H1 (cell line): ENCODE measurements at regions not wholly inside any gene's neighbourhood (a gene's known extent, or its start where the extent isn't known, plus 50 kb on each side); places are given as distances from the start of the nearest gene placed in this dataset.

Experiments used
- CTCF ChIA-PET: fragments of 300-600 bp; sonication (Branson Sonifier 250); formaldehyde crosslinking; loops from one replicate; lab custom pipeline; 2021; ENCODE audit not compliant: partially characterized antibody; lab: Charles Lee
- POLR2A ChIA-PET: fragments of 300-600 bp; sonication (Branson Sonifier 250); formaldehyde crosslinking; loops from one replicate; lab custom pipeline; 2021; ENCODE audit warnings: inconsistent platforms; ENCODE audit not compliant: partially characterized antibody; lab: Charles Lee
- DNase-seq, 2 experiments: peaks; one replicate each; pipeline versions ENCODE4 v3.0.0 to v3.0.0-alpha.2; 2010 to 2022; ENCODE audit warnings: low spot score in 2 of 2, low read depth in 1 of 2, mixed read lengths in 1 of 2
- FAIRE-seq: peaks from 2 replicates; lab custom pipeline; 2011; peaks lifted over from hg19 to GRCh38; lab: Jason Lieb, UNC
- H2AFZ ChIP-seq: 2 replicates; pipeline ENCODE4 v1.8.1; 2012; ENCODE audit warnings: low read length, inconsistent platforms
- H2AK5ac ChIP-seq: 2 replicates; pipeline ENCODE4 v1.6.1; 2013; ENCODE audit warnings: low read depth, low read length
- H2BK120ac ChIP-seq: replicated peaks from 2 replicates; pipeline ENCODE3; 2013; ENCODE audit warnings: low read depth, low read length, inconsistent platforms
- H2BK12ac ChIP-seq: 2 replicates; pipeline ENCODE4 v1.6.1; 2013; ENCODE audit warnings: low read depth, low read length
- H2BK15ac ChIP-seq: 2 replicates; pipeline ENCODE4 v1.6.1; 2013; ENCODE audit warnings: low read length
- H2BK20ac ChIP-seq: 2 replicates; pipeline ENCODE4 v1.6.1; 2013; ENCODE audit warnings: low read length
- H2BK5ac ChIP-seq: 2 replicates; pipeline ENCODE4 v1.6.1; 2013; ENCODE audit warnings: low read depth, low read length
- H3K14ac ChIP-seq: 2 replicates; pipeline ENCODE4 v1.6.1; 2013; ENCODE audit warnings: inconsistent platforms; ENCODE audit not compliant: insufficient read length
- H3K18ac ChIP-seq: 2 replicates; pipeline ENCODE4 v1.6.1; 2013; ENCODE audit warnings: low read length; ENCODE audit errors: extremely low read depth
- H3K23ac ChIP-seq: 2 replicates; pipeline ENCODE4 v1.6.1; 2013; ENCODE audit warnings: inconsistent platforms; ENCODE audit not compliant: insufficient read length
- H3K23me2 ChIP-seq: 2 replicates; pipeline ENCODE4 v1.6.1; 2013; ENCODE audit warnings: low read depth, low read length
- H3K27ac ChIP-seq: 2 replicates; pipeline ENCODE4 v1.6.1; 2011; ENCODE audit warnings: low read depth, low read length, inconsistent platforms
- H3K27me3 ChIP-seq, 4 experiments: replicated peaks in 1 of 4; 1 replicate in 1 of 4; 2 replicates in 3 of 4; pipeline versions ENCODE4 v1.6.1 to v1.8.1; 2011 to 2013; ENCODE audit warnings: low read length in 3 of 4, mild to moderate bottlenecking in 3 of 4, inconsistent platforms in 2 of 4, mixed read lengths in 2 of 4, moderate library complexity in 1 of 4; ENCODE audit not compliant: control insufficient read depth in 3 of 4, insufficient read depth in 3 of 4; ENCODE audit errors: extremely low read depth in 1 of 4
- H3K36me3 ChIP-seq, 4 experiments: 2 replicates each; pipeline versions ENCODE4 v1.6.1 to v1.8.1; 2011 to 2013; ENCODE audit warnings: mild to moderate bottlenecking in 4 of 4, low read length in 3 of 4, moderate library complexity in 2 of 4, control low read depth in 1 of 4, inconsistent platforms in 1 of 4; ENCODE audit not compliant: insufficient read depth in 4 of 4, control insufficient read depth in 2 of 4
- H3K4ac ChIP-seq: replicated peaks from 2 replicates; pipeline ENCODE3; 2013; ENCODE audit warnings: low read length, low read depth, mixed read lengths, inconsistent platforms; ENCODE audit not compliant: insufficient read length
- H3K4me1 ChIP-seq, 4 experiments: replicated peaks in 1 of 4; 1 replicate in 1 of 4; 2 replicates in 3 of 4; pipeline versions ENCODE4 v1.6.1 to v1.8.1; 2011 to 2013; ENCODE audit warnings: low read length in 3 of 4, inconsistent platforms in 2 of 4, mixed read lengths in 1 of 4; ENCODE audit not compliant: insufficient read depth in 4 of 4, control insufficient read depth in 3 of 4
- H3K4me2 ChIP-seq, 2 experiments: 2 replicates each; pipeline versions ENCODE4 v1.6.1 to v1.8.1; 2011 to 2013; ENCODE audit warnings: low read depth in 2 of 2, low read length in 2 of 2, control low read depth in 1 of 2, inconsistent platforms in 1 of 2, mild to moderate bottlenecking in 1 of 2; ENCODE audit not compliant: insufficient read depth in 1 of 2
- H3K4me3 ChIP-seq, 4 experiments: fragments of 200-600, 300-600 bp in 1 of 4; sonication (generic), shearing (Covaris generic), sonication (Bioruptor Twin) in 1 of 4; 2 replicates each; pipeline versions ENCODE4 v1.5.1 to v1.8.1; 2011 to 2016; ENCODE audit warnings: low read length in 4 of 4, low read depth in 3 of 4, control low read depth in 2 of 4, inconsistent platforms in 2 of 4, mild to moderate bottlenecking in 2 of 4, mixed read lengths in 1 of 4, moderate library complexity in 1 of 4; ENCODE audit not compliant: insufficient read depth in 2 of 4; ENCODE audit errors: extremely low read depth in 1 of 4
- H3K56ac ChIP-seq: replicated peaks from 2 replicates; pipeline ENCODE3; 2013; ENCODE audit warnings: low read depth, mild to moderate bottlenecking, mixed read lengths, low read length, inconsistent platforms; ENCODE audit not compliant: insufficient read length
- H3K79me1 ChIP-seq: 2 replicates; pipeline ENCODE4 v1.6.1; 2013; ENCODE audit warnings: low read depth, low read length, control low read depth
- H3K79me2 ChIP-seq, 2 experiments: 2 replicates each; pipeline versions ENCODE4 v1.6.1 to v1.8.1; 2012 to 2013; ENCODE audit warnings: low read length in 2 of 2, mild to moderate bottlenecking in 2 of 2, inconsistent platforms in 1 of 2; ENCODE audit not compliant: insufficient read depth in 2 of 2, control insufficient read depth in 1 of 2
- H3K9ac ChIP-seq, 4 experiments: replicated peaks in 1 of 4; 1 replicate in 1 of 4; 2 replicates in 3 of 4; pipeline versions ENCODE4 v1.6.1 to v1.8.1; 2011 to 2013; ENCODE audit warnings: low read depth in 3 of 4, low read length in 3 of 4, control low read depth in 2 of 4, mild to moderate bottlenecking in 2 of 4, moderate library complexity in 2 of 4, inconsistent platforms in 1 of 4; ENCODE audit errors: extremely low read depth in 1 of 4
- H3K9me3 ChIP-seq, 2 experiments: 2 replicates each; pipeline versions ENCODE4 v1.6.1 to v1.8.1; 2012 to 2013; ENCODE audit warnings: mild to moderate bottlenecking in 2 of 2, moderate library complexity in 2 of 2, control low read depth in 1 of 2, inconsistent platforms in 1 of 2, low read depth in 1 of 2, low read length in 1 of 2, mixed read lengths in 1 of 2; ENCODE audit not compliant: insufficient read depth in 2 of 2
- H4K20me1 ChIP-seq, 2 experiments: replicated peaks in 1 of 2; 2 replicates each; pipeline versions ENCODE3 to v1.8.1; 2011 to 2013; ENCODE audit warnings: inconsistent platforms in 2 of 2, low read length in 2 of 2, mild to moderate bottlenecking in 1 of 2; ENCODE audit not compliant: insufficient read depth in 2 of 2, control insufficient read depth in 1 of 2
- H4K5ac ChIP-seq: 2 replicates; pipeline ENCODE4 v1.6.1; 2013; ENCODE audit warnings: low read length, low read depth, mixed read lengths, inconsistent platforms; ENCODE audit not compliant: insufficient read length
- H4K8ac ChIP-seq: 2 replicates; pipeline ENCODE4 v1.8.0; 2013; ENCODE audit warnings: mild to moderate bottlenecking, moderate library complexity, low read length, inconsistent platforms; ENCODE audit not compliant: insufficient read depth; ENCODE audit errors: extremely low read depth
- H4K91ac ChIP-seq: replicated peaks from 2 replicates; pipeline ENCODE3; 2013; ENCODE audit warnings: low read length, mixed read lengths, inconsistent platforms; ENCODE audit not compliant: insufficient read length
- HDAC2 ChIP-seq, 2 experiments: fragments of 300-600 bp in 1 of 2; sonication (generic) in 1 of 2; IDR thresholded peaks; 2 replicates each; pipeline ENCODE4 v1.6.1; 2011 to 2012; ENCODE audit warnings: low read depth in 2 of 2, low read length in 2 of 2, mild to moderate bottlenecking in 2 of 2, moderate library complexity in 2 of 2, borderline replicate concordance in 1 of 2, inconsistent platforms in 1 of 2
- MAFK ChIP-seq: IDR thresholded peaks from 2 replicates; pipeline ENCODE4 v1.6.1; 2012; ENCODE audit warnings: low read depth, mild to moderate bottlenecking, improper control_type of control experiment, low read length
- NANOG ChIP-seq: IDR thresholded peaks from 2 replicates; pipeline ENCODE4 v1.6.1; 2011; ENCODE audit warnings: low read length, low read depth, mild to moderate bottlenecking, inconsistent platforms; ENCODE audit not compliant: insufficient read depth, poor library complexity, severe bottlenecking
- NRF1 ChIP-seq: IDR thresholded peaks from 2 replicates; pipeline ENCODE4 v1.6.1; 2011; ENCODE audit warnings: mild to moderate bottlenecking, low read depth, low read length, improper control_type of control experiment
- RAD21 ChIP-seq, 2 experiments: IDR thresholded peaks in 1 of 2; conservative IDR thresholded peaks in 1 of 2; 2 replicates each; pipeline ENCODE4 v1.6.1; 2011; ENCODE audit warnings: low read depth in 2 of 2, low read length in 2 of 2, improper control_type of control experiment in 1 of 2, inconsistent platforms in 1 of 2, mild to moderate bottlenecking in 1 of 2, moderate library complexity in 1 of 2
- YY1 ChIP-seq: IDR thresholded peaks from 2 replicates; pipeline ENCODE4 v1.6.1; 2011; ENCODE audit warnings: low read depth, mild to moderate bottlenecking, low read length
- WGBS, 2 experiments: shearing (Covaris generic) in 1 of 2; methylation state at CpG; one replicate each; pipeline versions ENCODE4 v1.1.6 to v1.1.7; 2013 to 2015; ENCODE audit warnings: low lambda C conversion rate in 2 of 2, mixed read lengths in 2 of 2, inconsistent platforms in 1 of 2, low coverage in 1 of 2, missing lambda C conversion rate in 1 of 2; ENCODE audit not compliant: insufficient replicate concordance in 2 of 2, insufficient coverage in 1 of 2, insufficient read length in 1 of 2; ENCODE audit errors: extremely low coverage in 1 of 2, missing lambda C conversion rate in 1 of 2; 5-methylcytosine and 5-hydroxymethylcytosine counted together

- H3K14ac ChIP-seq, result no peak overlapping the region
- H2BK20ac ChIP-seq, result no peak overlapping the region
- H3K23me2 ChIP-seq, result no peaks in the 10 kb centered on the region
- H3K56ac ChIP-seq, result no peak overlapping the region
- no peak overlapping the region for H3K23ac ChIP-seq
- no peak overlapping the region for H4K8ac ChIP-seq
- H3K18ac ChIP-seq, result no peak overlapping the region
- no peaks in the 10 kb centered on the region for H3K4me1 ChIP-seq
- no peaks in the 10 kb centered on the region for H4K20me1 ChIP-seq
- H2AFZ ChIP-seq, result no peak overlapping the region
- POLR2A ChIA-PET, result no interaction called here
- H2BK12ac ChIP-seq, result no peak overlapping the region
- H3K4me2 ChIP-seq, result no peak overlapping the region
- H3K79me2 ChIP-seq, result no peaks in the 10 kb centered on the region
- no peaks in the 10 kb centered on the region for H3K27me3 ChIP-seq
- H4K91ac ChIP-seq, result no peak overlapping the region
- H3K36me3 ChIP-seq, result no peaks in the 10 kb centered on the region
- 96% methylated on average over 1 of the region's 1 CpG; no CpG with 5 or more reads in 1 of the 2 experiments for WGBS, 2 experiments
- no peak overlapping the region for H2BK15ac ChIP-seq
- no peak overlapping the region for H3K9ac ChIP-seq
- H3K9me3 ChIP-seq, result no peaks in the 10 kb centered on the region
- TF ChIP-seq NANOG, result no peak
- TF ChIP-seq NRF1, result no peak
- no peak for TF ChIP-seq RAD21 (IDR thresholded peaks at IDR 0.05 in 1 of 2, conservative IDR thresholded peaks at IDR 0.05 in 1 of 2; ENCODE audit: low read depth in 2 of 2, low read length in 2 of 2)
- peak; percentile 99 for TF ChIP-seq MAFK
- no peak for TF ChIP-seq YY1
- no peak for TF ChIP-seq HDAC2 (IDR thresholded peaks at IDR 0.05; ENCODE audit: borderline replicate concordance in 1 of 2, low read depth in 2 of 2, low read length in 2 of 2)
- no peaks in the 10 kb centered on the region for H3K79me1 ChIP-seq
- H3K27ac ChIP-seq, result no peak overlapping the region
- H2AK5ac ChIP-seq, result no peak overlapping the region
- DNase-seq, result no peak
- CTCF ChIA-PET, result no interaction called here
- H3K4me3 ChIP-seq, result no peak overlapping the region
- no peak overlapping the region for H2BK5ac ChIP-seq
- no peak overlapping the region for H4K5ac ChIP-seq
- no peak overlapping the region for H2BK120ac ChIP-seq
- no peak for FAIRE-seq
- no peak overlapping the region for H3K4ac ChIP-seq
Measured at GRCh38 chr3:189576486-189576885, 54.7 kb upstream of the TP63 start.
